NCI-H2196 treated with DMSO at 0.1 percent for 48 hours (cell line): ENCODE measurements at regions not wholly inside any gene's neighbourhood (a gene's known extent, or its start where the extent isn't known, plus 50 kb on each side); places are given as distances from the start of the nearest gene placed in this dataset.

Experiments
- DNase-seq: peaks from one replicate; lab custom pipeline; 2025; ENCODE audit not compliant: unreplicated experiment; lab: John Stamatoyannopoulos, UW

GRCh38 chr4:167652267-167652666, 418.0 kb upstream of the SPOCK3 start:
- DNase-seq: no peak

- DNase-seq: no peak
Measured at GRCh38 chr4:167688660-167689142, 403.6 kb upstream of the ANXA10 start.

- DNase-seq: no peak
Measured at GRCh38 chr4:167702391-167702790, 389.9 kb upstream of the ANXA10 start.

GRCh38 chr4:167711517-167711916, 380.8 kb upstream of the ANXA10 start:
- no peak for DNase-seq

- no peak for DNase-seq
Measured at GRCh38 chr4:167713756-167714155, 378.6 kb upstream of the ANXA10 start.

- DNase-seq: no peak
Measured at GRCh38 chr4:167715176-167715575, 377.2 kb upstream of the ANXA10 start.

GRCh38 chr4:167717495-167717894, 374.8 kb upstream of the ANXA10 start:
- no peak for DNase-seq

- no peak for DNase-seq
Measured at GRCh38 chr4:167721617-167722486, 370.5 kb upstream of the ANXA10 start.

GRCh38 chr4:167722487-167722808, 369.9 kb upstream of the ANXA10 start:
- DNase-seq: no peak

- no peak for DNase-seq
Measured at GRCh38 chr4:167724941-167725340, 367.4 kb upstream of the ANXA10 start.

- DNase-seq: no peak
Measured at GRCh38 chr4:167730769-167731168, 361.6 kb upstream of the ANXA10 start.

- DNase-seq: no peak
Measured at GRCh38 chr4:167745024-167745687, 347.2 kb upstream of the ANXA10 start.

GRCh38 chr4:167767281-167767680, 325.1 kb upstream of the ANXA10 start:
- DNase-seq: no peak

GRCh38 chr4:167774646-167775045, 317.7 kb upstream of the ANXA10 start:
- DNase-seq: no peak

GRCh38 chr4:167775375-167775774, 317.0 kb upstream of the ANXA10 start:
- DNase-seq: no peak

GRCh38 chr4:167779280-167779679, 313.1 kb upstream of the ANXA10 start:
- DNase-seq: no peak

- DNase-seq: no peak
Measured at GRCh38 chr4:167779864-167780263, 312.5 kb upstream of the ANXA10 start.

- no peak for DNase-seq
Measured at GRCh38 chr4:167784826-167785225, 307.5 kb upstream of the ANXA10 start.

GRCh38 chr4:167785523-167785922, 306.8 kb upstream of the ANXA10 start:
- DNase-seq: no peak

- no peak for DNase-seq
Measured at GRCh38 chr4:167786504-167786903, 305.8 kb upstream of the ANXA10 start.

- no peak for DNase-seq
Measured at GRCh38 chr4:167787231-167787630, 305.1 kb upstream of the ANXA10 start.

- DNase-seq: no peak
Measured at GRCh38 chr4:167802463-167803212, 289.7 kb upstream of the ANXA10 start.
